Keratinocyte (primary cell): ENCODE measurements at regions not wholly inside any gene's neighbourhood (a gene's known extent, or its start where the extent isn't known, plus 50 kb on each side); places are given as distances from the start of the nearest gene placed in this dataset.

ENCODE experiments used
- EZH2 ChIP-seq: IDR thresholded peaks from one replicate; pipeline ENCODE4 v1.6.1; 2012; ENCODE audit warnings: inconsistent platforms, mild to moderate bottlenecking, low read length, moderate library complexity
- TF ChIP-seq, protein P1 (sequence below), 3 experiments: IDR thresholded peaks in 1 of 3; conservative IDR thresholded peaks in 1 of 3; optimal IDR thresholded peaks in 1 of 3; 2 replicates in 2 of 3; 3 replicates in 1 of 3; pipeline versions ENCODE3 to v1.5.1; 2011; ENCODE audit warnings: low read length in 3 of 3, mild to moderate bottlenecking in 3 of 3, moderate library complexity in 2 of 3, control low read depth in 1 of 3, inconsistent platforms in 1 of 3; ENCODE audit not compliant: insufficient read depth in 2 of 3; ENCODE audit errors: extremely low read depth in 1 of 3

DNA sequence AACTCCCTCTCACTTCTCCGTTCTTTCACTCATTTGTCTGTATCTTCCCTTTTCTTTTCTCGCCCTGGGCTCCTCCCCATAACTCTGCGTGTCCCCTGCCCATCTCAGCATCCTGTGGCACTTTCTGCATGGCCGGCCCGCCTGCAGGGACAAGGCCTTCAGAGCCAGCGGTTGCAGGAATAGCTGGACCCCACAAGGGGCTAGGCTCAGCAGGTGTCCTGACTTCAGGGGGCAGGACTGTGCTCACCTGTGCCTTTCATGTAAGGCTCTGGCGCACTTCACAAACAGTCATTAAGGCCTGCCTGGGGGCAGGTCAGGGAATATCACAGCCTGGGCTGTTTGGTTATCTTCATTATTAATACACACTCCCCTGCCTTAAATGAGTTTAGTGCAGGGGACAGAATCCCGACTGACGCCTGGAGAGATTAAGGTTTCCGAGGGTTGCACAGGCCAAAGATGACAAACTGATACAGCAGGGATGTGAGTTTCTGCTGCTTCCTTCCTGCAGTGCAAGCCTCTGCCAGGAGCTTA lies 768.8 kb upstream of the TBX3 start:
- TF ChIP-seq, protein P1, sequence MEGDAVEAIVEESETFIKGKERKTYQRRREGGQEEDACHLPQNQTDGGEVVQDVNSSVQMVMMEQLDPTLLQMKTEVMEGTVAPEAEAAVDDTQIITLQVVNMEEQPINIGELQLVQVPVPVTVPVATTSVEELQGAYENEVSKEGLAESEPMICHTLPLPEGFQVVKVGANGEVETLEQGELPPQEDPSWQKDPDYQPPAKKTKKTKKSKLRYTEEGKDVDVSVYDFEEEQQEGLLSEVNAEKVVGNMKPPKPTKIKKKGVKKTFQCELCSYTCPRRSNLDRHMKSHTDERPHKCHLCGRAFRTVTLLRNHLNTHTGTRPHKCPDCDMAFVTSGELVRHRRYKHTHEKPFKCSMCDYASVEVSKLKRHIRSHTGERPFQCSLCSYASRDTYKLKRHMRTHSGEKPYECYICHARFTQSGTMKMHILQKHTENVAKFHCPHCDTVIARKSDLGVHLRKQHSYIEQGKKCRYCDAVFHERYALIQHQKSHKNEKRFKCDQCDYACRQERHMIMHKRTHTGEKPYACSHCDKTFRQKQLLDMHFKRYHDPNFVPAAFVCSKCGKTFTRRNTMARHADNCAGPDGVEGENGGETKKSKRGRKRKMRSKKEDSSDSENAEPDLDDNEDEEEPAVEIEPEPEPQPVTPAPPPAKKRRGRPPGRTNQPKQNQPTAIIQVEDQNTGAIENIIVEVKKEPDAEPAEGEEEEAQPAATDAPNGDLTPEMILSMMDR (optimal IDR thresholded peaks at IDR 0.05 in 1 of 3, IDR thresholded peaks at IDR 0.05 in 1 of 3, conservative IDR thresholded peaks at IDR 0.05 in 1 of 3; ENCODE audit: extremely low read depth in 1 of 3, insufficient read depth in 2 of 3, low read length in 3 of 3): no peak
- TF ChIP-seq EZH2: no peak
